DND-41 (cell line): ENCODE measurements at regions not wholly inside any gene's neighbourhood (a gene's known extent, or its start where the extent isn't known, plus 50 kb on each side); places are given as distances from the start of the nearest gene placed in this dataset.

Source experiments
- EZH2 ChIP-seq: IDR thresholded peaks from 3 replicates; pipeline ENCODE4 v1.6.1; 2012; ENCODE audit warnings: borderline replicate concordance, low read depth, mild to moderate bottlenecking, moderate library complexity, low read length, inconsistent platforms; ENCODE audit not compliant: severe bottlenecking
- TF ChIP-seq, protein P1 (sequence below): IDR thresholded peaks from 2 replicates; pipeline ENCODE4 v1.5.1; 2012; ENCODE audit warnings: borderline replicate concordance, low read length, moderate library complexity, mild to moderate bottlenecking; ENCODE audit not compliant: poor library complexity, severe bottlenecking; ENCODE audit errors: extremely low read depth

DNA sequence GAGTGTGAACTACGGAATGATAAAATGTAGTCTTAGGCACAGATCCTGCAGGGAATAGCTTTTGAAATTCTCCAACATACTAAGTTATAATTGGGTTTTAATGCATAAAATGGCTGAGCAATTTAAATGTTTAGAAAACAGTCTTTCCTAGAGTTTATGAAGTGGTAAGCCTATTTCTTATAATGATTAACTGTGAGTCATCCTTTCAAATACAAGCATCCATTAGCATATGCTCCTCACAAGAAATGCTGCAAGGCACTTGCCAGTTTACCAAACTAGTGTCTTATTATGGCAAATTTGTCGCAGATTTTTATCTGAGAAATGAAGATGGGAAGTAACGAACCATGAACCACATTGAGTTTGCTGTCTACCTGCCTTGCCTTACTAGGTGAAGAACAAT lies 101.3 kb upstream of the ESRRG start:
- TF ChIP-seq, protein P1, sequence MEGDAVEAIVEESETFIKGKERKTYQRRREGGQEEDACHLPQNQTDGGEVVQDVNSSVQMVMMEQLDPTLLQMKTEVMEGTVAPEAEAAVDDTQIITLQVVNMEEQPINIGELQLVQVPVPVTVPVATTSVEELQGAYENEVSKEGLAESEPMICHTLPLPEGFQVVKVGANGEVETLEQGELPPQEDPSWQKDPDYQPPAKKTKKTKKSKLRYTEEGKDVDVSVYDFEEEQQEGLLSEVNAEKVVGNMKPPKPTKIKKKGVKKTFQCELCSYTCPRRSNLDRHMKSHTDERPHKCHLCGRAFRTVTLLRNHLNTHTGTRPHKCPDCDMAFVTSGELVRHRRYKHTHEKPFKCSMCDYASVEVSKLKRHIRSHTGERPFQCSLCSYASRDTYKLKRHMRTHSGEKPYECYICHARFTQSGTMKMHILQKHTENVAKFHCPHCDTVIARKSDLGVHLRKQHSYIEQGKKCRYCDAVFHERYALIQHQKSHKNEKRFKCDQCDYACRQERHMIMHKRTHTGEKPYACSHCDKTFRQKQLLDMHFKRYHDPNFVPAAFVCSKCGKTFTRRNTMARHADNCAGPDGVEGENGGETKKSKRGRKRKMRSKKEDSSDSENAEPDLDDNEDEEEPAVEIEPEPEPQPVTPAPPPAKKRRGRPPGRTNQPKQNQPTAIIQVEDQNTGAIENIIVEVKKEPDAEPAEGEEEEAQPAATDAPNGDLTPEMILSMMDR: no peak
- no peak for TF ChIP-seq EZH2
